Loucy (cell line): ENCODE measurements at regions not wholly inside any gene's neighbourhood (a gene's known extent, or its start where the extent isn't known, plus 50 kb on each side); places are given as distances from the start of the nearest gene placed in this dataset.

Experiments
- H2AFZ ChIP-seq: fragments of 200-600 bp; sonication (generic); 2 replicates; pipeline ENCODE4 v1.6.0; 2016; ENCODE audit warnings: antibody characterized with exemption, mild to moderate bottlenecking, low read length, moderate library complexity
- H3F3A ChIP-seq: fragments of 200-600 bp; 2 replicates; pipeline ENCODE4 v1.6.0; 2016; ENCODE audit warnings: antibody characterized with exemption, low read depth, mild to moderate bottlenecking
- H3K27me3 ChIP-seq: fragments of 200-600 bp; sonication (generic); 2 replicates; pipeline ENCODE4 v1.6.1; 2014; ENCODE audit warnings: low read length, mild to moderate bottlenecking; ENCODE audit not compliant: insufficient read depth, poor library complexity, severe bottlenecking
- H3K36me3 ChIP-seq: fragments of 200-600 bp; sonication (generic); 2 replicates; pipeline ENCODE4 v1.6.1; 2016; ENCODE audit warnings: low read length; ENCODE audit not compliant: insufficient read depth
- H3K4me1 ChIP-seq: fragments of 200-600 bp; sonication (generic); 2 replicates; pipeline ENCODE4 v1.5.1; 2014; ENCODE audit warnings: low read length, mild to moderate bottlenecking; ENCODE audit not compliant: insufficient read depth, poor library complexity, severe bottlenecking
- H3K4me2 ChIP-seq: fragments of 200-600 bp; sonication (generic); 2 replicates; pipeline ENCODE4 v1.6.0; 2014; ENCODE audit warnings: antibody characterized with exemption, low read length, low read depth, mild to moderate bottlenecking; ENCODE audit not compliant: poor library complexity, severe bottlenecking
- H3K4me3 ChIP-seq: fragments of 200-600 bp; sonication (generic); 2 replicates; pipeline ENCODE4 v1.5.1; 2014; ENCODE audit warnings: low read length, mild to moderate bottlenecking, mixed read lengths; ENCODE audit not compliant: poor library complexity, severe bottlenecking
- H3K79me2 ChIP-seq: fragments of 200-600 bp; sonication (generic); 2 replicates; pipeline ENCODE4 v1.6.1; 2014; ENCODE audit warnings: low read length; ENCODE audit not compliant: insufficient read depth
- H3K9ac ChIP-seq: fragments of 200-600 bp; sonication (generic); 2 replicates; pipeline ENCODE4 v1.6.0; 2014; ENCODE audit warnings: mild to moderate bottlenecking, low read depth, low read length, moderate library complexity; ENCODE audit not compliant: poor library complexity, severe bottlenecking
- H3K9me2 ChIP-seq: fragments of 200-600 bp; sonication (generic); replicated peaks from 2 replicates; pipeline ENCODE4 v1.6.1; 2016; ENCODE audit warnings: low read depth, low read length, mixed read lengths
- H3K9me3 ChIP-seq: fragments of 200-600 bp; sonication (generic); 2 replicates; pipeline ENCODE4 v1.6.1; 2014; ENCODE audit warnings: mild to moderate bottlenecking, antibody characterized with exemption, low read length, low read depth; ENCODE audit not compliant: insufficient read depth
- H4K20me1 ChIP-seq: fragments of 200-600 bp; sonication (generic); 2 replicates; pipeline ENCODE4 v1.6.0; 2014; ENCODE audit warnings: antibody characterized with exemption, low read length, mild to moderate bottlenecking; ENCODE audit not compliant: insufficient read depth, poor library complexity, severe bottlenecking
- CTCF ChIP-seq: fragments of 200-600 bp; sonication (generic); conservative IDR thresholded peaks from 2 replicates; pipeline ENCODE4 v1.5.1; 2014; ENCODE audit warnings: mild to moderate bottlenecking, antibody characterized with exemption, low read length
- EZH2phosphoT487 ChIP-seq: fragments of 200-600 bp; IDR thresholded peaks from 2 replicates; pipeline ENCODE4 v1.6.1; 2018; ENCODE audit warnings: antibody characterized with exemption, mild to moderate bottlenecking, moderate library complexity, borderline replicate concordance

- no peaks in the 10 kb centered on the region for H3K36me3 ChIP-seq
- no peaks in the 10 kb centered on the region for H4K20me1 ChIP-seq
- H3F3A ChIP-seq: no peaks in the 10 kb centered on the region
- no peaks in the 10 kb centered on the region for H3K79me2 ChIP-seq
- no peak overlapping the region for H2AFZ ChIP-seq
- TF ChIP-seq EZH2phosphoT487: no peak
- no peaks in the 10 kb centered on the region for H3K9me2 ChIP-seq
- no peaks in the 10 kb centered on the region for H3K27me3 ChIP-seq
- no peaks in the 10 kb centered on the region for H3K9me3 ChIP-seq
- no peak overlapping the region for H3K4me3 ChIP-seq
- no peak overlapping the region for H3K4me2 ChIP-seq
- no peak overlapping the region for H3K9ac ChIP-seq
- peaks cover 15% of the 10 kb centered on the region for H3K4me1 ChIP-seq
Observed at GRCh38 chr5:171632616-171633015, 153.0 kb upstream of the SMIM23 start.

- Histone ChIP-seq H3K9me2 (no peaks in the 10 kb centered on the region), H3K79me2 (no peaks in the 10 kb centered on the region), H3K27me3 (no peaks in the 10 kb centered on the region), H3K4me3 (no peak overlapping the region), H3F3A (no peaks in the 10 kb centered on the region), H3K4me1 (peaks cover 15% of the 10 kb centered on the region), H3K9ac (no peak overlapping the region), H3K9me3 (no peaks in the 10 kb centered on the region), H4K20me1 (no peaks in the 10 kb centered on the region), H3K4me2 (no peak overlapping the region), H3K36me3 (no peaks in the 10 kb centered on the region), H2AFZ (peak overlapping the region; percentile 65)
- TF ChIP-seq CTCF (no peak), EZH2phosphoT487 (no peak)
Observed at GRCh38 chr5:171633776-171634470, 151.7 kb upstream of the SMIM23 start.

GRCh38 chr5:171634511-171634910 is 151.1 kb upstream of the SMIM23 start:
- peaks cover 15% of the 10 kb centered on the region for H3K4me1 ChIP-seq

More at GRCh38 chr5:171634511-171634910, 151.1 kb upstream of the SMIM23 start:
- Histone ChIP-seq H3K4me2 (no peak overlapping the region), H2AFZ (peak overlapping the region; percentile 65), H3K9me2 (no peaks in the 10 kb centered on the region), H3K9ac (no peak overlapping the region), H3K27me3 (no peaks in the 10 kb centered on the region), H4K20me1 (no peaks in the 10 kb centered on the region), H3K36me3 (no peaks in the 10 kb centered on the region), H3K9me3 (no peaks in the 10 kb centered on the region), H3F3A (no peaks in the 10 kb centered on the region), H3K79me2 (no peaks in the 10 kb centered on the region), H3K4me3 (no peak overlapping the region)
- TF ChIP-seq EZH2phosphoT487: no peak
- no peak for TF ChIP-seq CTCF
